Muscle of arm (tissue), 1 donor: ENCODE measurements at regions not wholly inside any gene's neighbourhood (a gene's known extent, or its start where the extent isn't known, plus 50 kb on each side); places are given as distances from the start of the nearest gene placed in this dataset.
A peak's percentile ranks its signal among the peaks of the same experiment; 100 is the strongest.

Source experiments
- DNase-seq: peaks from one replicate; pipeline ENCODE4 v3.0.0-alpha.2; 2013

- DNase-seq, result peak; percentile 92
Measured at GRCh38 chr1:234721476-234722269, 111.7 kb upstream of the IRF2BP2 start.

DNA sequence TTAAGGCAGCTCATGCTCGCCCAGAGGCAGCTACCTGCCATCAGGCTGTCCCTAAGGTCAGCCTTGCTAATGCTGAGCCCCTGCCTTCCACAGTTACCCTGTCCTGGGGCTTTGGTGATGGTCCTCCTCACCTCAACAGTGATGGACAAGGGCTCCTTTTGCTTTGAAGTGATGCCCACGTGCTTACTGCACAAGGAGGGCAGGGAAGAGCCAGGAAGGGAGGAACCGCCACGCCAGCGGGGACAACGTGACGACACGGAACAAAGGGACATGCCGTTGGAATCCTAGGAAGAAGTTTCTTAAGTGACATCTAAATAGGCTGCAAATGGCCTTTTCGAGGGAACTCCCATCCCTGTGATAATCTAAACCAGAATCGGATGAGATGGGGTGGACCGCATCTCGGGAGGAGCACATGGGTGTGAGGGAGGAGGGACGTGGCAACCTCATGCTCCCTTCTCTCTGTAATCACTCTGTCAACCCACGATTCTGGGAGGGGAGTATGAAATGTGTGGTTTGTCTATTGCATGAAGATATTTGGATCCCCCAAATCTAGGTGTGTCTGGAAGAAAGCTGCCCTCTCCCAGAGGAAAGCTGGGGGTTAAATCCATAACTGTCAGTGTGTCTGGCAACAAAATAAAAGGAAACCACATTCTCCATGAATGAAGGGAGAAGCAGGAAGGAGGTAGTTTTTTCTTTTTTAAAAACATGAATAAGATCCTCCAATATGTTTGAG, 110.9 kb upstream of the IRF2BP2 start:
- DNase-seq, result no peak

GRCh38 chr1:234719454-234720251, 109.7 kb upstream of the IRF2BP2 start:
- no peak for DNase-seq

- no peak for DNase-seq
Measured at GRCh38 chr1:234718496-234719453, 108.8 kb upstream of the IRF2BP2 start.

- DNase-seq, result no peak
Measured at GRCh38 chr1:234716908-234717375, 107.0 kb upstream of the IRF2BP2 start.

- DNase-seq, result no peak
Measured at GRCh38 chr1:234715252-234716014, 105.5 kb upstream of the IRF2BP2 start.

GRCh38 chr1:234713859-234714258, 103.9 kb upstream of the IRF2BP2 start:
- no peak for DNase-seq

DNA sequence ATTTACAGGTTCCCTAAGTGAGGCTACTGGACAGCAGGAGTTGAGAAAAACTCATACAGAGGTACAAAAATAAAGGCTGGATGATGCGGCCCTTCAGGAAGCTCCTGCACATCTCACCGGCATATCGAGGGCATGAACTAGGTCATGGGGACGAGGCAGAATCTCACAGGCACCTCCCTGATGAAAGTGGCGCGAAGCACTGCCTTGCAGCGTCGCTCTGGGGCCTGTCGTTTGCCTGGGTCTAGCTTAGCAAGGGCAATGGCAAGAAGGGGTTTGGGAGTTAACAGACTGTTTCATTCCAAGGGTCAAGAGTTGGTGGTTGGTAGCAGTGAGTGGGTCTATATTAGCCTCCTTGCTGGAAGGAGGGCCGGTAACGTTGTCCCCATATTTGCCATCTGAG, 103.5 kb upstream of the IRF2BP2 start:
- no peak for DNase-seq

- no peak for DNase-seq
Measured at GRCh38 chr1:234712891-234713305, 102.9 kb upstream of the IRF2BP2 start.

GRCh38 chr1:234710936-234711724, 101.2 kb upstream of the IRF2BP2 start:
- DNase-seq, result no peak

DNA sequence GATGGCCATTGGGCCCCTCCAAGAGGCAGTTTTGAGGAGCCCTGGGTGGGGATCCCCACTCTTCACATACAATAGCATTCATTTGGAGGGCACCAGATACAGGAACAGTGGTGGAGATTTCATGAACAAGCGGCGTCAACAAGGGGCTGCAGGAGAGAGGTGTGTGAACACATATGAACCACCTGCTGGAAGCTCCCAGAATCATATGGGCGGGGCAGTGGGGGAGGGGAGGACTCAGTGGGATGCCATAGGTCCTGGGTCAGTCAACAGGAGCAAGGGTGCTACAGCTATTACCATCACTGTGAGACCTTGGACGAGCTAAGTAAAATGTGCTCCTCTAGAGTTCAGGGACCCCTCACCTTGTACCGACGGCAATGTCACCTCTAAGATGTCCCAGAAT, 100.4 kb upstream of the IRF2BP2 start:
- no peak for DNase-seq

- DNase-seq, result no peak
Measured at GRCh38 chr1:234709473-234710228, 99.7 kb upstream of the IRF2BP2 start.

DNA sequence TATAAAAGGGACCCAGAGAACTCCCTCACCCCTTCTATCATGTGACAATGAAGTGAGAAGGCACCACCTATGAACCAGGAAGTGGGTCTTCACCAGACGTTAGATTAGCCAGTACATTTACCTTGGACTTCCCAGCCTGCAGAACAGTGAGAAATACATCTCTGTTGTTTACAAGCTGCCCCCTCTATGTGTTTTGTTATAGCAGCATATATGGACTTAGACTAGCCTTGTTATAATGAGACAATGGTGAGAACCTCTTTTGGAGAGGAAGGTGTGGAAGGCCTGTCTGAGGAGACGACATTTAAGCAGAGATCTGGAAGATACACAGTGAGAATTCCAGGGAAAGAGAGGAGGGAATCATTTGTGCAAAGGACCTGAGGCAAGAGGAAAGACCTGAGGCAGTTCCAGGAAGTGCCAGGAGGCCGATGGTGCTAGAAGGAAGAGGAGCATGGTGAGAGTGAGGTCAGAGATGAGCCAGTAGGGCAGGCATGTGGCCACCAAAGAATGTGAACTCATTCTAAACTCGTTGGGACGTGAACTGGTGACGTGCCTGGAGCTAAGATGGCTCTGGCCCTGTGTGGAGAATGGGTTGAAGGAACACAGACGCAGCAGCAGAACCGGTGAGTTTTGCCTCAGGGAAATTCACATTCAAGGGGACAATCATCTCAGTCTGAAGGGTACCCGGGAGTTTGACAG, 98.9 kb upstream of the IRF2BP2 start:
- no peak for DNase-seq

GRCh38 chr1:234707641-234708040, 97.7 kb upstream of the IRF2BP2 start:
- no peak for DNase-seq

DNA sequence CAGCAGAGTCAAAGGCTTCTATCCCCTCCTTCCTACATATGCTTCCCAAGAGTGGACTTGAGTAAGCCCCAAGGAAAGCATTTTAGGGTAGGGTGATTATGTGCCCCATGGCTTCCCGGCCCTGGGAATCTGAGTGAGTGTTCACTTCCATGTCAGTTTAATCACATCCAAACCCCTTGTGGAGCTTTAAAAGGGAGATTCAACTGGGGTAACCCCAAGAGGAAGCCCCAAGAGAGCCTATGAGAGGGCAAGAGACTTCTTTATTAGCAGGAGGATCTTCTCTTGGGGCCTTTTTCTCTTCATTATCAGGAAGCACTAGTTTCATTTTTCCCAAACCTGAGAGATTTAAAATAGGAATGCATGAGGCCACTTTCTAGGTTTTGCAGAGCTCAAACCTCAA, 97.0 kb upstream of the IRF2BP2 start:
- no peak for DNase-seq

GRCh38 chr1:234706199-234706598, 96.2 kb upstream of the IRF2BP2 start:
- DNase-seq, result no peak

DNA sequence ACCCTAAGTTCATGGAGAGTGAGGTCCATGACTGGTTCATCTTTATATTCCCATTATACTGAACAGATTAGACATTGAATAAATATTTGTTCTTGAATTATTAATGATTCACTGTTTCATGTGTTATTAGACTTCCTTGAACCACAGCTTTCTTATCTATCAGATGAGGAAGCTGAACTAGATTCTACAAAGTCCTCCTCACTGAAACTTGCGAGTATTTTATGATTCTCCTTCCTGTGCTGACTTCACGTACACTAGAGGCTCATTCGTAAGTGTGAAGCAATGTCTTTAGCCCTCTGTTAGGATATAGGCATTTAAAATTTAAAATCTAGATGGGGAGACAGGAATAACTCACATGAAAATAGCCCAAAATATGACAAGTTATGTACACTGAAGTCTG, 95.6 kb upstream of the IRF2BP2 start:
- DNase-seq, result no peak
